ENCODE measurements at regions not wholly inside any gene's neighbourhood (a gene's known extent, or its start where the extent isn't known, plus 50 kb on each side); places are given as distances from the start of the nearest gene placed in this dataset.
A peak's percentile ranks its signal among the peaks of the same experiment; 100 is the strongest.

DNA sequence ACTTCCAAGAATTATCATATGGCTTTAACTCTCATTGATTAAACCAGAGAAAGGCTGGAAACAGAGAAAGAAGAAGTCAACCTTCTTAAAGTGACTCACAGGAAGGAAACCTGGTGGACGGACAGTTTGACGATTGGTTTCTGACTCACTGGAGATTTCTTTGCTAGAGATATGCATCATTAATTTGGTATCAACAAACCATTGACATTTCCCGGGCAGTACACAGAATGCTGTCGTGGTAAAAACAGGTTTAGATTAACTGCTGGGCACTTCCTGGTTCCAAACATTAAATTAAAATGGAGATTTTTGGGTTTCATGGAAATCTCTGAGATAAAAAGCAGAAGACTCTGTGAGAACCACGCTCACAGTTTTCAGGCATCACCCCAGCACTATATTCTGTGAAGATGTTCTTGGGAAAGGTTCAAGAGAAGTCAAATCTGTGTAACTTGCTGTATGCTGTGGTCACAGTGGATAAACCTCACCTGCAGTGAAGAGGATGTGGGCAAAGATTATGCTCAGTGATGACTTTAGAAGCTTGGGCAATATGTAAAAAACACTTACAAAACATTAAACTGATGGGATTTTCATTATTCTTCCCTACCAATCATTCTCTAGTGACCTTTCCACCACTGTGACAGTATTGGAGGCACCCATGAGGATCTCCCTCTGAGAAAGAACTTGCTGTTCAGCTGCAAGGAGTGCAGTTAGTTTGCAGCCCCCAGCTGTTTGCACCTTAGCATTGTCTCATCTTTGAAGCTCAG is 61.1 kb upstream of the CD44 start:
- peak; percentile 77 for DNase-seq (ENCODE audit: low spot score)

DNA sequence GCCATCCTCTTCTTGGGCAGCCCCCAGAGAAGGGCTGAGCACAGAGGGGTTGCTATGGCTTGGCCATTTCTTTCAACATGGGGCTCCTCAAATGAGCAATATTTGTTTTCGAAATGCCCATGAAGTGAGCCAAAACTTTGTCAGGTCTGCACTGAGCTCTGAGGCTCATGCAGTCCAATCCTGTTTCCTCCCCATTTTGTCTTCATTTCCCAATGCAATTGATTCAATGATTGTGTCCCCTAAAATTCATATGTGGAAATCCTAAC is 60.6 kb upstream of the CD44 start:
- DNase-seq (ENCODE audit: low spot score): no peak

DNA sequence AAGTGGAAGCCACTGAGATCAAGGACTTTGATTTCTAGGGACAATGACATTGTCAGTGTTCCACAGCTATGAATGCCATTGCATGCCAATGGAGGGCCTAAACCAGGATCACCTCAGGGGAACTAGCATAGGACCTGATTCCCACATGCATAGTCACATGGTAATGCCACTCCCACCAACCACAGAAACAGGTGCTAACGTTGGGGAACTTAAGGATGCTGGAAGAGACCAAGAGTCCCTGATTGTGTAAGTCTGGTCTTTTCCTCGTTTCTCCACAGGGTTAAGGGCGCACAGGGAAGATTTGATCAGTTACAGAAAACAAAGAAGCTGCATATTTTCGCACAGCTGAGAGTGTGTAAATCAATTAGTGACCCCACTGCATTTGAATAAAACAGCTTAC is 59.4 kb upstream of the CD44 start:
- no peak for DNase-seq (ENCODE audit: low spot score)

DNA sequence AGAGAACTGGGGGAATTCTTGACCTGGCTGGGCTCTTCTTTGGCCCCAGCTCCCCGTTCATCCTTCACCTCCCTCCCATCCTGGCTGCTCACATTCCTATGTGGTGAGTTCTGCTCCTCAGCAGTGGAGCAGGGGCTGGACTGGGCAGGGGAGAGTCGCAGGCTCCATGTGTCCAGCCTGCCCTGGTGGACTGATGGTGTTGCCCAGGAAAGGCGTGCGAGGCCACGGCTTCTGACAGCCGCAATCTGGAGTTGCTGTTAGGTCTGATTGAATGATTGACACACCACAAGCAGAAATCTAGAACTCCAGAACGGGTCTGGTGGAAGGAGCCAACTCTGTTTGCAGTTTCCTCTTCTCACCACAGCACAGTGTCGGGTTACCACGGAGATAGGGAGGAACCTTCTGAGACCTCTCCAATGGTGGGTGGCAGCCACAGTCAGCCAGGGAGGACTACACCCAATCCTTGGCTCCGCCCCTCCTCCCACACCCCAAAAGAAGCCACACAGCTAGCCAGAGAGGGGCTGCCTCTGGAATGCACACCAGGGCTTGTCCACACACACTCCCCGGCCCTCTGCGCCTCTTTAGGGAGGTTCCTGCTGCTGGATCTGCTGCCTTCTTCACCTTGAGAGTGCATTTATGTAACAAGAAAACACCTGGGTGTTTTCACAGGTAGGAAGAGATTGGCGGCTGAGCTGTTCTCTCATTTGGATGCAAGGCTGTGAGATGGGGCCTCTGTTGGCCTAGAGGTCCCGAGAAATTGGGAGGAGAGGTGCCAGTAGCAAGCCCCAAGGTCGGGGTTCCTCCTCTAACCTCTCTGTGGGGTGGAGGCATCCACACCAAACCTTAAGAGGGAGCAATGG is 56.4 kb upstream of the CD44 start:
- DNase-seq (ENCODE audit: low spot score): peak; percentile 91

DNA sequence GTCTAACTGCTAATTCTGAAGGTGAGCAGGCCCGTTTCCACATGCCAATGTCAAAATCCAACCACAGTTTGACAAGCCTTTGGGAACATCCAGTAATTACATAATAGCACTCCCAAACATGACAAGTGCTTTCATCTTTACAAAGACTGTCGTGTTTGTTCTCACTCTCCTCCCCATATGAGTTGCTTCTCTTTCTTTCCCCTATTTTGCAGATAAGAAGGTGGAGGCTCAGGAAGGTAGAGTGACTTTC is 55.9 kb upstream of the CD44 start:
- DNase-seq (ENCODE audit: low spot score): no peak

DNA sequence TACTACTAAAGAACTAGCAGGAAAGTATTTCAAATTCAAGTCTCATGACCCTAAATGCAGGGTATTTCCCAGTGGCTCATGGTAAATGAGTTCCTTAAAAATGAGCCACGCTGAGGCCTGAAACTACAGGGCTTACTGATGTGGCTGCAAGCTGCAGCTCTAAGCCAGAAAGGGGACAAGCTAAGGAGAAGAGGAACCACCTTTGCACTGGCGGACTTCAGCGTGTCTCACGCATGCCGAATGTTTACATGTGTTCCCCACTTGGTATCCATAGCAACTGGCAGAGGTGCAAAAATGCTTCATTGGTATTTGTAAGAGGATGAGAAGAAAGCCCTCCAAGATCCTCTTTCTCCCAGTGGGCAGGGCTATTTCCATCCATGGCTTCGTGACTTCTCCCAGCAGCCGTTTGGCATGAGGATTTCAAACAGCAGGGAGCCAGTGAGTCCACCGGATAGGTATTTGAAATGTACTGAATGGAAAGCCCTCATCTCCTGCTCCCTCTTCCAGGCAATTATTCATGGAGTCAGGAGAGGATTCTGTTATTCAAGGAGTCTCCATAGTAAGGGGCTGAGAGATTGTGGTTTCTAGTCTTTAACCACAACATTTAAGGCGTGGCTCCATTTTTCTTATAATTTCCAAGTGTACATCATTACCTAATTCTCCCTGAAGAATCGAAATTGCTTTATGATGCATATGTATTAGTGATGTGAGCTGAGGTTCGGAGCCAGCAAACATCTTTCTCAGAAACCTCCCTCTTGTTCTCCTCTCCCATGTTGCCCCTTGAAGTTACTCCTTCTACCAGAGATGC is 55.3 kb upstream of the CD44 start:
- peak; percentile 71 for DNase-seq (ENCODE audit: low spot score)

DNA sequence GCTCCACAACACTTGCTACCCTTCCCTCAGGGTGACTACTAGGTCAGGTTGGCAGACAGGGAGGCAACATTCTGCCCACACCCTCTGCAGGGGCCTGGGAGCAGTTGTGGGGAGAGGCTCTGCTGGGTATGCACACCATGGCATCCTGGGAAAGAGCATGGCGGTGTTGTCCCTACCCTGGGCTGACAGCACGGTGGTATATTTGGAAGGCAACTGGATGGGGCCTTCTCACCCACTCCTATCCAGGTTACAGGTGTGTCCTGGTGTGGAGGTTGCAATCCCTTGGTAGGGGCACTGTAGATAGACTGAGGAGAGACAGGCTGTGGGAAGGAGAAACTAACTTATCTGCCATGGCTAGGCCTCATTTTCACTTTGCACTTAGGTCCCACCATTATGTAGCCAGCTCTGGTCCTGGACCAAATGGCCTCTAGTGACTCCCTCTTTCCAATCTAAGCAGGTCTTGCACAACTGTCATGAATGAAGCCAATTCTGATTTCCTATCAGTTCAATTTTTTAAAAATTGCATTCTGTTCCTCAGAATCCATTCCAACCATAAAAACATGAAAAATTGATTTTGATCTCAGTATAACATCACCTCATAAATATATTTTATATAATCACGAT is 54.0 kb upstream of the CD44 start:
- no peak for DNase-seq (ENCODE audit: low spot score)

DNA sequence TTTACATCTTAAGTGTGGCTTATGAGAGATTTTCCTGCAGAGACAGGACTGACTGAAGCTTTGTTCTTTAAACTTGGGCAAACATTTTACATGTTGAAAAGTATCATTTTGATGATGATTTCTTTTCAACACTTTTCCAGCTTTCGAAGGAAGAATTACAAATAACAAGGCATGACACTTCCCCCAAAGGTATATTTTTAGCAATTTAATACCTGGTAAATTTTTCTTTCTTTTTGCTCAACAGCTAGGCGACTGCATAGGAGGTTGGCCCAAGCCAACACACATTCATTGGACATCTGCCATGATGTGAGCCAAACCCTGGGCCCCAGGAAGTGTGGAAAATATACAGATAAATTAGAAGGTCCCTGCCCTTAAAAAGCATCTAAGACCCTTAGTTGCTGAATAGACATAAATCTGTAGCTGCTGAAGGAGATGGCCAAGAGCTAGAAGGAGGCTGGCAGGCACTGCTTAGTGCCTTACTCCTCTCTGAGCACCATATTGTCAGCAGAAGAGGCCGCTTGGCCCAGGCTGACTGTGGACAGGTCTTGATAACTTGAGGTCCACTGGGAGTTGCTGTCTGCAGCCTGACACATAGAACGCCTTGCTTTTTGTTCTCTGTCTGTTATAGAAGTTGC is 53.3 kb upstream of the CD44 start:
- DNase-seq (ENCODE audit: low spot score): no peak

DNA sequence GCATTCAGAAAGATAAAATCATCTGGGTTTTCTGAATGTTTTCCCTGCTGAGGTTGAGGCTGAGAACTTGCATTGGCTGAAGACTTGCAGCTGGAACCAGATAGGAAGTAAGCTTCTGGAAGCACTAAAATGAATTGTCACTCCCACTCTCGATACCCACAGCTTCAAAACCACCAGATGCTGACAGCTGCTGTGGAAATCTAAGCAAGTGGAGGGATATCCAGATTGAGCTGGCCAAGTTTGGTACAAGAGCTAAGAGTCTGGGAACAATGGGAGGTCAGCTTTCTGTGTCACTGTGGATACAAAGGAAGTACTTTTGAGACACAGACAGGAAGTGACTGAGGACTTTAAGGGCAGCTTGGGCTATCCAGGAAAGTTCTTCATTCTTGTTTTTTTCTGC is 51.3 kb upstream of the CD44 start:
- no peak for DNase-seq (ENCODE audit: low spot score)

DNA sequence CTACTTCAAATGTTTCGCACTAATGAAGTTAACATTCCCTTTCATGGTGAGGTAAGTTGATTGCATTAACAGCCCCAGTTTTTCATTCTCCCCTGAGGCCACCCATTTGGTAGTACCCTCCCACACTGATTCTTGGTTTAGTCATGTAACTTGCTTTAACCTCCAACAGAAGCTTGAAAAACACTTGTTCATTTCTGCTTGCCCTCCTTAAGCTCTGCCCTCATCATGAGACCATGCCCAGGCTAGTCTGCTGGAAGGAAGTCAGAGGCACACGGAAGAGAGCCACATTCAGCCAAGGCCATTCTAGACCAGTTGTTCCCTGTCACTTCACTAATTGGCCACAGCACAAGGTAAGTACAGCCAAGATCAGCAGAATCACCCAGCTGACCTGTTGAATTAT is 50.7 kb upstream of the CD44 start:
- DNase-seq (ENCODE audit: low spot score): no peak

DNA sequence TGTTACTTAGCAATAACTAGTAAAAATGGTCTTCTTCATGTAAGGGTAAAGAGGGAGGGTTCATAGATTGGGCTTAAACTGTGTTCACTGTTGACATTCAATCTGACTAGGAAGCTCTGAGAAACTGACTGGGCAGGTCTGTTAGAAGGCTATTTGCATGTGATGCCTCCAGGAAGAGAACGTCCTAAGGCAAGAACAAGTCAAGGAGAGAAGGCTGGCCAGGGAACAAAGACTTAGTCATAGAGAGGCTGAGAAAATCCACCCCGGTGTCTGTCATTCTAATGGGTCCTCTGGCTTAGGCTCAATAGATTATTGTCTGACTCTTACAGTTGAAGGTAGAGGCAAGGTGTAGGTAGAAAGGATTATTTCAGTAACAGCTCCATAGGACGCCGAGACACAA is 50.3 kb upstream of the CD44 start:
- no peak for DNase-seq (ENCODE audit: low spot score)

Measured in CD4-positive, alpha-beta T cell treated with Interleukin-6 at 100 ng/mL for 8 hours (primary cell).